ENCODE measurements at regions not wholly inside any gene's neighbourhood (a gene's known extent, or its start where the extent isn't known, plus 50 kb on each side); places are given as distances from the start of the nearest gene placed in this dataset.

DNA sequence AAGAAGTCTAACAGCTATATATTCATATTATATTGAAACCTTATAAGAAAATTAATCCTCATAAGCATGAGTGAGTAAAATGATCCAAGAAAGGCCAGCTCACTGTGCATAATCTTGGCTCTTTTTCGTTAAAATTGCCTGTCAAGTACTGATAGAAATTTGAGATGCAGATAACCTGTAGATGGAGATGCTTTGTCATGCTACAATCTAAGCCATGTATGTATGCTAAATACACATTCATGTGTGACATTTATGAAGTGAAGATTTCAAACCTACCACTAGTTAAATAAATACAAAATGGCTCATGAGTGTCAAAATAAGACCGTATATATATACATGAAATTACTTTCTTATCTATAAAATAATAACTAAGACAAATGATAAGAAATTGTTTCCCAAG is 1491.5 kb upstream of the PRMT6 start:
- TF ChIP-seq, protein P1, sequence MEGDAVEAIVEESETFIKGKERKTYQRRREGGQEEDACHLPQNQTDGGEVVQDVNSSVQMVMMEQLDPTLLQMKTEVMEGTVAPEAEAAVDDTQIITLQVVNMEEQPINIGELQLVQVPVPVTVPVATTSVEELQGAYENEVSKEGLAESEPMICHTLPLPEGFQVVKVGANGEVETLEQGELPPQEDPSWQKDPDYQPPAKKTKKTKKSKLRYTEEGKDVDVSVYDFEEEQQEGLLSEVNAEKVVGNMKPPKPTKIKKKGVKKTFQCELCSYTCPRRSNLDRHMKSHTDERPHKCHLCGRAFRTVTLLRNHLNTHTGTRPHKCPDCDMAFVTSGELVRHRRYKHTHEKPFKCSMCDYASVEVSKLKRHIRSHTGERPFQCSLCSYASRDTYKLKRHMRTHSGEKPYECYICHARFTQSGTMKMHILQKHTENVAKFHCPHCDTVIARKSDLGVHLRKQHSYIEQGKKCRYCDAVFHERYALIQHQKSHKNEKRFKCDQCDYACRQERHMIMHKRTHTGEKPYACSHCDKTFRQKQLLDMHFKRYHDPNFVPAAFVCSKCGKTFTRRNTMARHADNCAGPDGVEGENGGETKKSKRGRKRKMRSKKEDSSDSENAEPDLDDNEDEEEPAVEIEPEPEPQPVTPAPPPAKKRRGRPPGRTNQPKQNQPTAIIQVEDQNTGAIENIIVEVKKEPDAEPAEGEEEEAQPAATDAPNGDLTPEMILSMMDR (IDR thresholded peaks at IDR 0.05; ENCODE audit: borderline replicate concordance, extremely low read depth, low read length, poor library complexity, severe bottlenecking), result no peak
- TF ChIP-seq EZH2 (IDR thresholded peaks at IDR 0.05; ENCODE audit: borderline replicate concordance, low read depth, low read length, severe bottlenecking), result no peak
